Aorta (tissue), 5 donors: ENCODE measurements at regions not wholly inside any gene's neighbourhood (a gene's known extent, or its start where the extent isn't known, plus 50 kb on each side); places are given as distances from the start of the nearest gene placed in this dataset.
A peak's percentile ranks its signal among the peaks of the same experiment; 100 is the strongest.
"Not testable (repeated sequence)": the region's sequence is repeated elsewhere in the genome, so short reads cannot be mapped to it uniquely, and the experiment has no call there.

Experiments
- ATAC-seq: fragments of 200-7000 bp; cut with Tn5 transposase; one replicate; pipeline ENCODE4 v1.9.1; 2022; ENCODE audit warnings: moderate library complexity; ENCODE audit not compliant: low FRiP score
- DNase-seq, 2 donors: peaks; one replicate each; pipeline ENCODE4 v3.0.0-alpha.2; 2020
- H3K27ac ChIP-seq, 2 donors: one replicate each; pipeline ENCODE4 v1.5.1; 2013; ENCODE audit warnings: low read length in 2 of 2, mild to moderate bottlenecking in 2 of 2, moderate library complexity in 2 of 2, control low read depth in 1 of 2, inconsistent platforms in 1 of 2, low read depth in 1 of 2
- H3K27me3 ChIP-seq, 2 donors: one replicate each; pipeline ENCODE4 v1.6.1; 2013; ENCODE audit warnings: control low read depth in 1 of 2, low read length in 1 of 2, mild to moderate bottlenecking in 1 of 2, moderate library complexity in 1 of 2; ENCODE audit not compliant: insufficient read depth in 2 of 2, control insufficient read depth in 1 of 2
- H3K36me3 ChIP-seq, 2 donors: one replicate each; pipeline ENCODE4 v1.6.1; 2013; ENCODE audit warnings: control low read depth in 1 of 2, low read length in 1 of 2, mild to moderate bottlenecking in 1 of 2; ENCODE audit not compliant: insufficient read depth in 2 of 2, control insufficient read depth in 1 of 2
- H3K4me1 ChIP-seq, 2 donors: one replicate each; pipeline ENCODE4 v1.6.1; 2013; ENCODE audit warnings: low read length in 2 of 2, control low read depth in 1 of 2, mild to moderate bottlenecking in 1 of 2, moderate library complexity in 1 of 2; ENCODE audit not compliant: insufficient read depth in 2 of 2, control insufficient read depth in 1 of 2
- H3K4me3 ChIP-seq, 2 donors: one replicate each; pipeline ENCODE4 v1.5.1; 2013; ENCODE audit warnings: low read length in 2 of 2, control low read depth in 1 of 2, mild to moderate bottlenecking in 1 of 2
- H3K9me3 ChIP-seq: one replicate; pipeline ENCODE4 v1.6.1; 2013; ENCODE audit warnings: mild to moderate bottlenecking, low read length; ENCODE audit not compliant: control insufficient read depth
- WGBS, 2 donors: extraction: QIAGEN DNeasy Blood & Tissue Kit; methylation state at CpG; one replicate each; pipeline ENCODE4 v1.1.7; 2013; 5-methylcytosine and 5-hydroxymethylcytosine counted together
- intact Hi-C, 2 donors: fragments of 100-400 bp; cut with DNase I; formaldehyde crosslinking; loops; one replicate each; pipeline versions ENCODE4 v1.14.2 to v1.15.0; 2022
- donor health status: healthy with polysubstance abuse.
- donor health status: Bipolar disorder and iron deficiency.
- donor health status: DM: no; HTN: no; CAD: no.
- donor health status: DM: no; HTN: no; CAD: no.
- donor health status: DM: yes; HTN: yes; CAD: no.

GRCh38 chrX:34805951-34806350, 136.6 kb upstream of the FAM47B start:
- no peak overlapping the region for H3K27ac ChIP-seq
- H3K4me3 ChIP-seq, result no peak overlapping the region
- no peaks in the 10 kb centered on the region for H3K9me3 ChIP-seq
- peaks cover 0 to 2% of the 10 kb centered on the region in 2 donors for H3K4me1 ChIP-seq
- WGBS, 2 donors, result 57 to 83% methylated on average over 3 of the region's 3 CpGs
- intact Hi-C loops, result no loop called here
- H3K27me3 ChIP-seq, result no peaks in the 10 kb centered on the region
- peaks cover 0 to 2% of the 10 kb centered on the region in 2 donors for H3K36me3 ChIP-seq
- ATAC-seq, result no peak
- DNase-seq, result no peak

- intact Hi-C loops, result no loop called here
- Histone ChIP-seq H3K36me3 (peaks cover 0 to 2% of the 10 kb centered on the region in 2 donors), H3K4me1 (peaks cover 0 to 2% of the 10 kb centered on the region in 2 donors), H3K4me3 (no peak overlapping the region), H3K27me3 (no peaks in the 10 kb centered on the region), H3K27ac (no peak overlapping the region), H3K9me3 (no peaks in the 10 kb centered on the region)
- 23 to 35% methylated on average over 5 of the region's 5 CpGs for WGBS, 2 donors
- DNase-seq (no peak), ATAC-seq (no peak)
These were observed 133.5 kb upstream of the FAM47B start for GRCh38 chrX:34809096-34809495.

- 46 to 56% methylated on average over 2 of the region's 2 CpGs for WGBS, 2 donors
- H3K27ac ChIP-seq, result no peak overlapping the region
These were observed 132.2 kb upstream of the FAM47B start for GRCh38 chrX:34810364-34810763.

GRCh38 chrX:34810916-34811315, 131.7 kb upstream of the FAM47B start:
- intact Hi-C loops, result no loop called here
- peaks cover 0 to 2% of the 10 kb centered on the region in 2 donors for H3K36me3 ChIP-seq
- H3K27me3 ChIP-seq, result no peaks in the 10 kb centered on the region
- ATAC-seq (no peak), DNase-seq (no peak)
- 40 to 43% methylated on average over 2 of the region's 2 CpGs for WGBS, 2 donors
- H3K4me3 ChIP-seq, result no peak overlapping the region
- peaks cover 0 to 2% of the 10 kb centered on the region in 2 donors for H3K4me1 ChIP-seq
- H3K27ac ChIP-seq, result peak overlapping the region in 1 of 2 donors; percentile 28
- no peaks in the 10 kb centered on the region for H3K9me3 ChIP-seq

More at GRCh38 chrX:34810364-34810763, 132.2 kb upstream of the FAM47B start:
- no peaks in the 10 kb centered on the region for H3K9me3 ChIP-seq
- H3K36me3 ChIP-seq, result peaks cover 0 to 2% of the 10 kb centered on the region in 2 donors
- peaks cover 0 to 2% of the 10 kb centered on the region in 2 donors for H3K4me1 ChIP-seq
- no peaks in the 10 kb centered on the region for H3K27me3 ChIP-seq
- ATAC-seq (no peak), DNase-seq (no peak)
- no peak overlapping the region for H3K4me3 ChIP-seq
- intact Hi-C loops, result no loop called here

GRCh38 chrX:34813618-34814017, 129.0 kb upstream of the FAM47B start:
- 21 to 41% methylated on average over 1 of the region's 1 CpG for WGBS, 2 donors
- Histone ChIP-seq H3K4me3 (no peak overlapping the region), H3K4me1 (peaks cover 0 to 2% of the 10 kb centered on the region in 2 donors), H3K27me3 (no peaks in the 10 kb centered on the region), H3K36me3 (no peaks in the 10 kb centered on the region), H3K9me3 (no peaks in the 10 kb centered on the region), H3K27ac (no peak overlapping the region)
- no peak for DNase-seq
- ATAC-seq, result no peak
- intact Hi-C loops, result no loop called here

GRCh38 chrX:34826964-34827363, 115.6 kb upstream of the FAM47B start:
- Histone ChIP-seq H3K27me3 (no peaks in the 10 kb centered on the region), H3K4me3 (no peak overlapping the region), H3K9me3 (no peaks in the 10 kb centered on the region), H3K4me1 (no peaks in the 10 kb centered on the region), H3K36me3 (no peaks in the 10 kb centered on the region), H3K27ac (no peak overlapping the region)
- intact Hi-C loops, result no loop called here
- DNase-seq (no peak), ATAC-seq (no peak)
- 24 to 44% methylated on average over 3 of the region's 3 CpGs for WGBS, 2 donors

- Histone ChIP-seq H3K36me3 (no peaks in the 10 kb centered on the region), H3K4me1 (no peaks in the 10 kb centered on the region), H3K4me3 (no peak overlapping the region), H3K27ac (no peak overlapping the region), H3K27me3 (no peaks in the 10 kb centered on the region), H3K9me3 (no peaks in the 10 kb centered on the region)
- intact Hi-C loops, result no loop called here
- WGBS, 2 donors, result 67 to 84% methylated on average over 3 of the region's 3 CpGs
- no peak for DNase-seq
- ATAC-seq, result no peak
These were observed 103.1 kb upstream of the FAM47B start for GRCh38 chrX:34839451-34839850.

GRCh38 chrX:34841205-34841604, 101.4 kb upstream of the FAM47B start:
- H3K36me3 ChIP-seq, H3K27ac ChIP-seq, intact Hi-C loops, H3K4me1 ChIP-seq, H3K4me3 ChIP-seq, ATAC-seq, H3K27me3 ChIP-seq, DNase-seq, H3K9me3 ChIP-seq: not testable (repeated sequence)

GRCh38 chrX:34848281-34848680, 94.3 kb upstream of the FAM47B start:
- Histone ChIP-seq H3K4me3 (no peak overlapping the region), H3K36me3 (no peaks in the 10 kb centered on the region), H3K9me3 (no peaks in the 10 kb centered on the region), H3K27me3 (no peaks in the 10 kb centered on the region), H3K4me1 (no peaks in the 10 kb centered on the region), H3K27ac (no peak overlapping the region)
- intact Hi-C loops, result no loop called here
- no peak for ATAC-seq
- no peak for DNase-seq
- 74 to 95% methylated on average over 3 of the region's 3 CpGs for WGBS, 2 donors
